SK-N-SH (cell line): ENCODE measurements at regions not wholly inside any gene's neighbourhood (a gene's known extent, or its start where the extent isn't known, plus 50 kb on each side); places are given as distances from the start of the nearest gene placed in this dataset.

Source experiments
- CTCF ChIA-PET: fragments of 300-600, 350-600 bp; formaldehyde crosslinking; extraction: SDS; loops from one replicate; lab custom pipeline; 2021; lab: Yijun Ruan, JAX
- POLR2A ChIA-PET: fragments of 350-600 bp; sonication (Branson Sonifier 250); formaldehyde crosslinking; extraction: SDS; loops from one replicate; lab custom pipeline; 2020; ENCODE audit warnings: antibody characterized with exemption, inconsistent platforms; lab: Yijun Ruan, JAX
- DNase-seq: peaks from one replicate; pipeline ENCODE4 v3.0.0; 2012
- H2AFZ ChIP-seq: fragments of 200-600 bp; sonication (generic); 2 replicates; pipeline ENCODE4 v1.8.1; 2016; ENCODE audit warnings: antibody characterized with exemption, mild to moderate bottlenecking, low read depth
- H3F3A ChIP-seq: fragments of 200-600 bp; sonication (generic); replicated peaks from 2 replicates; pipeline ENCODE3; 2016; ENCODE audit warnings: antibody characterized with exemption, mild to moderate bottlenecking; ENCODE audit not compliant: insufficient read depth
- H3K27ac ChIP-seq, 2 experiments: fragments of 200-500 bp in 1 of 2; fragments of 200-600 bp in 1 of 2; sonication (Bioruptor generic) in 1 of 2; sonication (generic), shearing (Covaris generic) in 1 of 2; 2 replicates each; pipeline versions ENCODE4 v1.5.1 to v1.6.1; 2014 to 2016; ENCODE audit warnings: low read depth in 2 of 2, inconsistent platforms in 1 of 2, low read length in 1 of 2, mild to moderate bottlenecking in 1 of 2, mixed read lengths in 1 of 2
- H3K27me3 ChIP-seq: fragments of 200-600 bp; sonication (generic), shearing (Covaris generic); 2 replicates; pipeline ENCODE4 v1.6.1; 2016; ENCODE audit warnings: mixed run types; ENCODE audit not compliant: insufficient read depth
- H3K36me3 ChIP-seq, 2 experiments: fragments of 200-500 bp in 1 of 2; fragments of 200-600 bp in 1 of 2; sonication (Bioruptor generic) in 1 of 2; sonication (generic) in 1 of 2; replicated peaks in 1 of 2; 2 replicates each; pipeline versions ENCODE3 to v1.5.1; 2014 to 2016; ENCODE audit warnings: low read length in 1 of 2, mild to moderate bottlenecking in 1 of 2; ENCODE audit not compliant: insufficient read depth in 2 of 2, control insufficient read depth in 1 of 2
- H3K4me1 ChIP-seq, 2 experiments: fragments of 200-500 bp in 1 of 2; fragments of 200-600 bp in 1 of 2; sonication (Bioruptor generic) in 1 of 2; sonication (generic), shearing (Covaris generic) in 1 of 2; 2 replicates each; pipeline versions ENCODE4 v1.5.1 to v1.6.1; 2014 to 2016; ENCODE audit warnings: low read depth in 1 of 2, low read length in 1 of 2, mixed run types in 1 of 2; ENCODE audit not compliant: insufficient read depth in 2 of 2, control insufficient read depth in 1 of 2
- H3K4me2 ChIP-seq: fragments of 200-600 bp; sonication (generic), shearing (Covaris generic); 2 replicates; pipeline ENCODE4 v1.6.1; 2017; ENCODE audit warnings: mixed run types
- H3K4me3 ChIP-seq, 2 experiments: fragments of 200-500 bp in 1 of 2; fragments of 200-600 bp in 1 of 2; sonication (Bioruptor generic) in 1 of 2; sonication (generic), shearing (Covaris generic) in 1 of 2; 2 replicates each; pipeline versions ENCODE4 v1.5.1 to v1.8.1; 2014 to 2016; ENCODE audit warnings: low read depth in 2 of 2, inconsistent platforms in 1 of 2, low read length in 1 of 2, mild to moderate bottlenecking in 1 of 2, mixed read lengths in 1 of 2, moderate library complexity in 1 of 2
- H3K79me2 ChIP-seq: fragments of 200-600 bp; sonication (generic); 2 replicates; pipeline ENCODE4 v1.8.1; 2017; ENCODE audit warnings: mild to moderate bottlenecking; ENCODE audit not compliant: insufficient read depth
- H3K9ac ChIP-seq: fragments of 200-600 bp; sonication (generic); 2 replicates; pipeline ENCODE4 v1.6.1; 2017; ENCODE audit warnings: mixed run types
- H3K9me2 ChIP-seq: fragments of 200-600 bp; sonication (generic); 2 replicates; pipeline ENCODE4 v1.6.1; 2017; ENCODE audit warnings: mixed run types
- H3K9me3 ChIP-seq: fragments of 200-600 bp; sonication (generic); 2 replicates; pipeline ENCODE4 v1.6.1; 2017; ENCODE audit warnings: mixed run types, mild to moderate bottlenecking, moderate library complexity
- H4K20me1 ChIP-seq: fragments of 200-600 bp; sonication (generic); 2 replicates; pipeline ENCODE4 v1.6.1; 2017; ENCODE audit warnings: mild to moderate bottlenecking, mixed run types; ENCODE audit not compliant: insufficient read depth
- EZH2phosphoT487 ChIP-seq: fragments of 200-600 bp; sonication (generic); IDR thresholded peaks from 2 replicates; pipeline ENCODE4 v1.6.1; 2017; ENCODE audit warnings: low read depth, mixed run types, mild to moderate bottlenecking, antibody characterized with exemption, moderate library complexity, borderline replicate concordance
- FOSL2 ChIP-seq: IDR thresholded peaks from 2 replicates; pipeline ENCODE4 v1.4.0; 2012; ENCODE audit warnings: low read depth, mild to moderate bottlenecking, moderate library complexity, borderline replicate concordance
- FOXM1 ChIP-seq: IDR thresholded peaks from 2 replicates; pipeline ENCODE4 v1.4.0; 2012; ENCODE audit warnings: low read depth, mild to moderate bottlenecking
- GABPA ChIP-seq: IDR thresholded peaks from 2 replicates; pipeline ENCODE4 v1.4.0; 2012; ENCODE audit warnings: low read depth, mild to moderate bottlenecking
- MEF2A ChIP-seq: IDR thresholded peaks from 2 replicates; pipeline ENCODE4 v1.4.0; 2012; ENCODE audit warnings: low read depth, borderline replicate concordance
- NFIC ChIP-seq: IDR thresholded peaks from 2 replicates; pipeline ENCODE4 v1.4.0; 2012; ENCODE audit warnings: borderline replicate concordance
- NRF1 ChIP-seq: IDR thresholded peaks from 2 replicates; pipeline ENCODE4 v1.6.1; 2012; ENCODE audit warnings: low read depth, mild to moderate bottlenecking, low read length
- PBX3 ChIP-seq: IDR thresholded peaks from 2 replicates; pipeline ENCODE4; 2012
- POLR2AphosphoS5 ChIP-seq: IDR thresholded peaks from 2 replicates; pipeline ENCODE4 v1.6.1; 2012; ENCODE audit warnings: low read depth, low read length
- REST ChIP-seq: IDR thresholded peaks from 2 replicates; pipeline ENCODE4 v1.6.1; 2012; ENCODE audit warnings: mild to moderate bottlenecking, low read depth, low read length, moderate library complexity
- TEAD4 ChIP-seq: IDR thresholded peaks from 2 replicates; pipeline ENCODE4 v1.4.0; 2012; ENCODE audit warnings: mild to moderate bottlenecking, borderline replicate concordance; ENCODE audit not compliant: insufficient read depth
- YY1 ChIP-seq: IDR thresholded peaks from 2 replicates; pipeline ENCODE4 v1.4.0; 2012; ENCODE audit warnings: low read depth, mild to moderate bottlenecking
- WGBS: methylation state at CpG from one replicate; pipeline ENCODE4 v1.1.6; 2017; ENCODE audit warnings: low lambda C conversion rate; 5-methylcytosine and 5-hydroxymethylcytosine counted together
- TF ChIP-seq, protein P1 (sequence below): IDR thresholded peaks from 2 replicates; pipeline ENCODE4 v1.4.0; 2012; ENCODE audit warnings: low read depth, borderline replicate concordance
- TF ChIP-seq, protein P2 (sequence below): fragments of 200-600 bp; sonication (generic); IDR thresholded peaks from 2 replicates; pipeline ENCODE4 v1.6.1; 2017; ENCODE audit warnings: antibody characterized with exemption, mild to moderate bottlenecking, moderate library complexity
- TF ChIP-seq, protein P3 (sequence below): IDR thresholded peaks from 2 replicates; pipeline ENCODE4 v1.4.0; 2012; ENCODE audit warnings: low read depth

- Histone ChIP-seq H3K27ac (no peak overlapping the region), H3K36me3 (no peaks in the 10 kb centered on the region), H3F3A (no peaks in the 10 kb centered on the region), H3K9me2 (no peaks in the 10 kb centered on the region), H3K27me3 (no peaks in the 10 kb centered on the region), H3K79me2 (no peaks in the 10 kb centered on the region), H3K4me2 (no peak overlapping the region), H3K9ac (no peak overlapping the region), H3K4me3 (no peak overlapping the region), H3K4me1 (no peaks in the 10 kb centered on the region), H3K9me3 (no peaks in the 10 kb centered on the region), H2AFZ (no peak overlapping the region; the same call in 1 of the 2 replicates), H4K20me1 (no peaks in the 10 kb centered on the region)
- 27% methylated on average over 4 of the region's 4 CpGs for whole genome bisulfite sequencing
- DNase-seq: no peak
- ChIA-PET CTCF (interaction anchor here (1.0 to 2.4 kb wide), 3 partner anchors 32 to 228 kb away, joined by 3 to 8 read pairs (median 5); partner anchors contain the start of gene NSG2), POLR2A (no interaction called here)
- TF ChIP-seq, protein P1, sequence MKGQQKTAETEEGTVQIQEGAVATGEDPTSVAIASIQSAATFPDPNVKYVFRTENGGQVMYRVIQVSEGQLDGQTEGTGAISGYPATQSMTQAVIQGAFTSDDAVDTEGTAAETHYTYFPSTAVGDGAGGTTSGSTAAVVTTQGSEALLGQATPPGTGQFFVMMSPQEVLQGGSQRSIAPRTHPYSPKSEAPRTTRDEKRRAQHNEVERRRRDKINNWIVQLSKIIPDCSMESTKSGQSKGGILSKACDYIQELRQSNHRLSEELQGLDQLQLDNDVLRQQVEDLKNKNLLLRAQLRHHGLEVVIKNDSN: no peak
- TF ChIP-seq NRF1 (no peak), REST (no peak), EZH2phosphoT487 (no peak), YY1 (no peak), GABPA (no peak), MEF2A (no peak), TEAD4 (no peak), FOXM1 (no peak)
- TF ChIP-seq, protein P2, sequence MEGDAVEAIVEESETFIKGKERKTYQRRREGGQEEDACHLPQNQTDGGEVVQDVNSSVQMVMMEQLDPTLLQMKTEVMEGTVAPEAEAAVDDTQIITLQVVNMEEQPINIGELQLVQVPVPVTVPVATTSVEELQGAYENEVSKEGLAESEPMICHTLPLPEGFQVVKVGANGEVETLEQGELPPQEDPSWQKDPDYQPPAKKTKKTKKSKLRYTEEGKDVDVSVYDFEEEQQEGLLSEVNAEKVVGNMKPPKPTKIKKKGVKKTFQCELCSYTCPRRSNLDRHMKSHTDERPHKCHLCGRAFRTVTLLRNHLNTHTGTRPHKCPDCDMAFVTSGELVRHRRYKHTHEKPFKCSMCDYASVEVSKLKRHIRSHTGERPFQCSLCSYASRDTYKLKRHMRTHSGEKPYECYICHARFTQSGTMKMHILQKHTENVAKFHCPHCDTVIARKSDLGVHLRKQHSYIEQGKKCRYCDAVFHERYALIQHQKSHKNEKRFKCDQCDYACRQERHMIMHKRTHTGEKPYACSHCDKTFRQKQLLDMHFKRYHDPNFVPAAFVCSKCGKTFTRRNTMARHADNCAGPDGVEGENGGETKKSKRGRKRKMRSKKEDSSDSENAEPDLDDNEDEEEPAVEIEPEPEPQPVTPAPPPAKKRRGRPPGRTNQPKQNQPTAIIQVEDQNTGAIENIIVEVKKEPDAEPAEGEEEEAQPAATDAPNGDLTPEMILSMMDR: no peak
Measured at GRCh38 chr5:174273325-174273724, 227.8 kb downstream of the NSG2 start.

- Histone ChIP-seq H3K4me3 (no peak overlapping the region), H3K79me2 (no peaks in the 10 kb centered on the region), H3K36me3 (no peaks in the 10 kb centered on the region), H3K9me2 (no peaks in the 10 kb centered on the region), H3K27me3 (no peaks in the 10 kb centered on the region), H3K4me1 (no peaks in the 10 kb centered on the region), H3F3A (no peaks in the 10 kb centered on the region), H2AFZ (no peak overlapping the region), H3K4me2 (no peak overlapping the region), H3K9me3 (no peaks in the 10 kb centered on the region), H4K20me1 (no peaks in the 10 kb centered on the region), H3K27ac (no peak overlapping the region), H3K9ac (no peak overlapping the region)
- POLR2A ChIA-PET: no interaction called here
- 5% methylated on average over 2 of the region's 2 CpGs for WGBS
- DNase-seq: no peak
- CTCF ChIA-PET: no interaction called here
- no peak for TF ChIP-seq FOSL2
- no peak for TF ChIP-seq POLR2AphosphoS5
- no peak for TF ChIP-seq NFIC
- no peak for TF ChIP-seq PBX3
- TF ChIP-seq, protein P3, sequence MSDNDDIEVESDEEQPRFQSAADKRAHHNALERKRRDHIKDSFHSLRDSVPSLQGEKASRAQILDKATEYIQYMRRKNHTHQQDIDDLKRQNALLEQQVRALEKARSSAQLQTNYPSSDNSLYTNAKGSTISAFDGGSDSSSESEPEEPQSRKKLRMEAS: no peak
- TF ChIP-seq, protein P1: no peak
- no peak for TF ChIP-seq GABPA
Measured at GRCh38 chr5:174275959-174276358, 230.5 kb downstream of the NSG2 start.
